ENCODE measurements at regions not wholly inside any gene's neighbourhood (a gene's known extent, or its start where the extent isn't known, plus 50 kb on each side); places are given as distances from the start of the nearest gene placed in this dataset.

GRCh38 chr2:774436-774835 is 97.2 kb upstream of the TMEM18 start:
- H3K27ac ChIP-seq (ENCODE audit: low read length in 2 of 2) = no peak overlapping the region
- no peak for ATAC-seq (ENCODE audit: low read depth)
- H3K4me3 ChIP-seq (ENCODE audit: control extremely low read depth in 1 of 5, extremely low read depth in 1 of 5, insufficient read depth in 1 of 5, low read depth in 2 of 5, low read length in 4 of 5) = no peak overlapping the region
- Mint-ChIP-seq H3K9me3 (ENCODE audit: insufficient read depth) (no peaks in the 10 kb centered on the region), H3K27me3 (peaks cover 15% of the 10 kb centered on the region), H3K4me3 (no peak overlapping the region), H3K4me1 (no peaks in the 10 kb centered on the region), H3K27ac (no peak overlapping the region)
- no peak overlapping the region for H2AFZ ChIP-seq (ENCODE audit: insufficient read depth, low read depth, low read length, poor library complexity, severe bottlenecking)
- intact Hi-C loops (cut with micrococcal nuclease) = no loop called here
- POLR2A ChIA-PET = no interaction called here
- no peaks in the 10 kb centered on the region for H3K36me3 ChIP-seq (replicated peaks in 1 of 2; ENCODE audit: control extremely low read depth in 1 of 2, control insufficient read depth in 1 of 2, extremely low read depth in 1 of 2, insufficient read depth in 2 of 2, low read length in 1 of 2)
- CTCF ChIA-PET = no interaction called here
- no peaks in the 10 kb centered on the region for H4K20me1 ChIP-seq (ENCODE audit: control insufficient read depth, insufficient read depth, low read length, poor library complexity, severe bottlenecking)
- no peak overlapping the region for H3K9ac ChIP-seq (ENCODE audit: low read length)
- no peak for DNase-seq
- no peak overlapping the region for H3K4me2 ChIP-seq (replicated peaks; ENCODE audit: low read depth, low read length, poor library complexity, severe bottlenecking)
- no peaks in the 10 kb centered on the region for H3K9me3 ChIP-seq (ENCODE audit: control extremely low read depth in 1 of 3, control insufficient read depth in 2 of 3, insufficient read depth in 1 of 3, low read length in 2 of 3)
- no peaks in the 10 kb centered on the region for H3K27me3 ChIP-seq (replicated peaks in 1 of 4; ENCODE audit: control extremely low read depth in 1 of 4, control insufficient read depth in 3 of 4, insufficient read depth in 4 of 4, low read length in 3 of 4)
- no peak for TF ChIP-seq EZH2 (IDR thresholded peaks at IDR 0.05; ENCODE audit: borderline replicate concordance, insufficient read depth, low read depth, low read length, poor library complexity, severe bottlenecking)
- WGBS (ENCODE audit: insufficient coverage) = 36% methylated on average over 4 of the region's 7 CpGs
- H3K4me1 ChIP-seq (ENCODE audit: control insufficient read depth in 2 of 2, insufficient read depth in 2 of 2, low read length in 2 of 2) = no peaks in the 10 kb centered on the region
- H3K79me2 ChIP-seq (ENCODE audit: control insufficient read depth, insufficient read depth, low read length) = no peaks in the 10 kb centered on the region

- no peak overlapping the region for H3K4me3 Mint-ChIP-seq
- ChIA-PET POLR2A (no interaction called here), CTCF (interaction anchor here (0.7 kb wide), 1 partner anchor 11 kb away, joined by 4 read pairs; no protein-coding TSS in a partner anchor)
- Histone ChIP-seq H3K79me2 (ENCODE audit: control insufficient read depth, insufficient read depth, low read length) (no peaks in the 10 kb centered on the region), H4K20me1 (ENCODE audit: control insufficient read depth, insufficient read depth, low read length, poor library complexity, severe bottlenecking) (no peaks in the 10 kb centered on the region), H3K27ac (ENCODE audit: low read length in 2 of 2) (no peak overlapping the region), H2AFZ (ENCODE audit: insufficient read depth, low read depth, low read length, poor library complexity, severe bottlenecking) (no peak overlapping the region), H3K4me3 (ENCODE audit: control extremely low read depth in 1 of 5, extremely low read depth in 1 of 5, insufficient read depth in 1 of 5, low read depth in 2 of 5, low read length in 4 of 5) (no peak overlapping the region), H3K4me1 (ENCODE audit: control insufficient read depth in 2 of 2, insufficient read depth in 2 of 2, low read length in 2 of 2) (no peaks in the 10 kb centered on the region), H3K9ac (ENCODE audit: low read length) (no peak overlapping the region), H3K27me3 (replicated peaks in 1 of 4; ENCODE audit: control extremely low read depth in 1 of 4, control insufficient read depth in 3 of 4, insufficient read depth in 4 of 4, low read length in 3 of 4) (no peaks in the 10 kb centered on the region), H3K4me2 (replicated peaks; ENCODE audit: low read depth, low read length, poor library complexity, severe bottlenecking) (no peak overlapping the region), H3K9me3 (ENCODE audit: control extremely low read depth in 1 of 3, control insufficient read depth in 2 of 3, insufficient read depth in 1 of 3, low read length in 2 of 3) (no peaks in the 10 kb centered on the region), H3K36me3 (replicated peaks in 1 of 2; ENCODE audit: control extremely low read depth in 1 of 2, control insufficient read depth in 1 of 2, extremely low read depth in 1 of 2, insufficient read depth in 2 of 2, low read length in 1 of 2) (no peaks in the 10 kb centered on the region)
- TF ChIP-seq EZH2 (IDR thresholded peaks at IDR 0.05; ENCODE audit: borderline replicate concordance, insufficient read depth, low read depth, low read length, poor library complexity, severe bottlenecking) (no peak), CTCF (IDR thresholded peaks at IDR 0.05) (no peak)
- WGBS (ENCODE audit: insufficient coverage) = 74% methylated on average over 6 of the region's 11 CpGs
- no peaks in the 10 kb centered on the region for H3K4me1 Mint-ChIP-seq
- ATAC-seq (ENCODE audit: low read depth) (no peak), DNase-seq (no peak)
- no peak overlapping the region for H3K27ac Mint-ChIP-seq
- peaks cover 4% of the 10 kb centered on the region for H3K9me3 Mint-ChIP-seq (ENCODE audit: insufficient read depth)
- intact Hi-C loops (cut with micrococcal nuclease) = no loop called here
- H3K27me3 Mint-ChIP-seq = peaks cover 14% of the 10 kb centered on the region
Observed at GRCh38 chr2:773256-774160, 96.3 kb upstream of the TMEM18 start.
